22Rv1 (cell line): ENCODE measurements at regions not wholly inside any gene's neighbourhood (a gene's known extent, or its start where the extent isn't known, plus 50 kb on each side); places are given as distances from the start of the nearest gene placed in this dataset.

Experiments
- CTCF ChIP-seq: fragments of 450-650 bp; IDR thresholded peaks from 2 replicates; pipeline ENCODE4 v1.5.1; 2017; ENCODE audit warnings: mild to moderate bottlenecking
- ZFX ChIP-seq: fragments of 450-650 bp; IDR thresholded peaks from 2 replicates; pipeline ENCODE4 v1.6.1; 2017; ENCODE audit warnings: antibody characterized with exemption, borderline replicate concordance

GRCh38 chr11:64502634-64503033 lies 53.1 kb upstream of the SLC22A11 start:
- TF ChIP-seq CTCF (no peak), ZFX (no peak)
